ENCODE measurements at regions not wholly inside any gene's neighbourhood (a gene's known extent, or its start where the extent isn't known, plus 50 kb on each side); places are given as distances from the start of the nearest gene placed in this dataset.

- no peaks in the 10 kb centered on the region for H3K36me3 ChIP-seq (ENCODE audit: control insufficient read depth in 2 of 3, insufficient read depth in 3 of 3, low read length in 3 of 3)
These were observed 168.4 kb upstream of the NR3C1 start for GRCh38 chr5:143571642-143572624.

GRCh38 chr5:143570989-143571388, 167.5 kb upstream of the NR3C1 start:
- Histone ChIP-seq H3K27ac (ENCODE audit: low read depth in 2 of 2, low read length in 2 of 2) (no peak overlapping the region), H3K9ac (ENCODE audit: low read length in 3 of 3) (no peak overlapping the region), H3K4me3 (ENCODE audit: low read length in 3 of 3) (no peak overlapping the region), H3K9me3 (ENCODE audit: control insufficient read depth in 2 of 3, insufficient read depth in 1 of 3, low read length in 3 of 3) (no peaks in the 10 kb centered on the region), H3K36me3 (ENCODE audit: control insufficient read depth in 2 of 3, insufficient read depth in 3 of 3, low read length in 3 of 3) (no peaks in the 10 kb centered on the region), H3K4me1 (ENCODE audit: control insufficient read depth in 2 of 3, insufficient read depth in 2 of 3, low read depth in 1 of 3, low read length in 3 of 3) (peaks cover 0 to 7% (median 3%) of the 10 kb centered on the region in 3 donors), H3K27me3 (ENCODE audit: control insufficient read depth, insufficient read depth, low read length) (no peaks in the 10 kb centered on the region)
- TF ChIP-seq CTCF (IDR thresholded peaks at IDR 0.05; ENCODE audit: borderline replicate concordance, extremely low read depth, insufficient read depth), result no peak
- intact Hi-C loops (cut with DNase I), result no loop called here
- no peak for FAIRE-seq
- DNase-seq, result no peak

More at GRCh38 chr5:143571642-143572624, 168.4 kb upstream of the NR3C1 start:
- H3K27me3 ChIP-seq (ENCODE audit: control insufficient read depth, insufficient read depth, low read length), result no peaks in the 10 kb centered on the region
- peaks cover 0 to 7% (median 3%) of the 10 kb centered on the region in 3 donors for H3K4me1 ChIP-seq (ENCODE audit: control insufficient read depth in 2 of 3, insufficient read depth in 2 of 3, low read depth in 1 of 3, low read length in 3 of 3)
- TF ChIP-seq CTCF (IDR thresholded peaks at IDR 0.05; ENCODE audit: borderline replicate concordance, extremely low read depth, insufficient read depth), result no peak
- H3K9ac ChIP-seq (ENCODE audit: low read length in 3 of 3), result no peak overlapping the region
- H3K4me3 ChIP-seq (ENCODE audit: low read length in 3 of 3), result no peak overlapping the region
- no peak overlapping the region for H3K27ac ChIP-seq (ENCODE audit: low read depth in 2 of 2, low read length in 2 of 2)
- no peak for DNase-seq
- FAIRE-seq, result no peak
- H3K9me3 ChIP-seq (ENCODE audit: control insufficient read depth in 2 of 3, insufficient read depth in 1 of 3, low read length in 3 of 3), result no peaks in the 10 kb centered on the region
- intact Hi-C loops (cut with DNase I), result no loop called here

DNA sequence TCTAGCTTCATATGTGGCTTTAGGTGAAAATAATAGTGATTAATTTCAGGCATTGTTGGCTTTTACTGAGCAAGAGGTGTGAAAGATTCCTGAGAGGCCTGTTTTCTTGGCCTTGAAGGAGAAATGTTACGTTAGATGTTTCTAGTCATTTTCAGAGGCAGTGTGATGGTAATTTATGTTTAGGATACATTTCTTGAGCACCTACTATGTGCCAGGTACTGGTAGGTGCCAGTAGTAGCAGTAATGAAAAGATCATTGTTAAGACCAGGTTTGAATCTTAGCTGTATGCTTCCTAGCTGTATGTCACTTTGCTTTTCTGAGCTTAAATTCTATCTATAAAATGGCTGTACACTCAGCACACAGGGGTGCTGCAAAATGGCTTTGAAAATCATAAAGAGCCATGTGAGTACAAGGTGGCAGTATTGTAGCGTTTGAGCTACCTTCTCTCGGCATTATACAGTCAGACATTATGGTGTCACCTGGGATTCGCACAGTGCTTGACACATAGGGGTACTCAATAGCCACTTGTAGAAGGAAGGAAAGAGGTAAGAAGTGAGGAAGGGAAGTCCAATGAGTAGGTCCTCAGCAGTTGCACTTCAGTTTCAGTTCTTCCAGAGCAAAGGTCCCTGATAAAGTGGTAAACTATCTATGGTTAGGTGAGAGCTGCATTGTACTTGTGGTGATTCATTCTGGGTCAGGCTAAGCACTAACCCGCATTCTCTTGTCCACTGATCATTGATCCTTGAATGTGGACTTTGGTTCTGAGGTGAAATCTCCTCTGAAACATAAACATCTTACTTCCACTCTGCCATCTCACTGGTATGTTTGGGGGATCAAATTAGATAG, 166.5 kb upstream of the NR3C1 start:
- Histone ChIP-seq H3K9ac (ENCODE audit: low read length in 3 of 3) (no peak overlapping the region), H3K9me3 (ENCODE audit: control insufficient read depth in 2 of 3, insufficient read depth in 1 of 3, low read length in 3 of 3) (no peaks in the 10 kb centered on the region), H3K4me1 (ENCODE audit: control insufficient read depth in 2 of 3, insufficient read depth in 2 of 3, low read depth in 1 of 3, low read length in 3 of 3) (peaks cover 0 to 7% (median 3%) of the 10 kb centered on the region in 3 donors), H3K4me3 (ENCODE audit: low read length in 3 of 3) (no peak overlapping the region), H3K27me3 (ENCODE audit: control insufficient read depth, insufficient read depth, low read length) (no peaks in the 10 kb centered on the region), H3K36me3 (ENCODE audit: control insufficient read depth in 2 of 3, insufficient read depth in 3 of 3, low read length in 3 of 3) (no peaks in the 10 kb centered on the region), H3K27ac (ENCODE audit: low read depth in 2 of 2, low read length in 2 of 2) (no peak overlapping the region)
- intact Hi-C loops (cut with DNase I), result no loop called here
- DNase-seq, result no peak
- FAIRE-seq, result no peak
- no peak for TF ChIP-seq CTCF (IDR thresholded peaks at IDR 0.05; ENCODE audit: borderline replicate concordance, extremely low read depth, insufficient read depth)

Measured in kidney (tissue), 13 donors.